B cell (primary cell): ENCODE measurements at regions not wholly inside any gene's neighbourhood (a gene's known extent, or its start where the extent isn't known, plus 50 kb on each side); places are given as distances from the start of the nearest gene placed in this dataset.

Experiments
- ATAC-seq: fragments of 200-7000 bp; cut with Tn5 transposase; one replicate; pipeline ENCODE4 v1.10.0; 2021; ENCODE audit warnings: low read depth, mild to moderate bottlenecking, moderate number of reproducible peaks, moderate library complexity
- CTCF ChIA-PET: fragments of 350-600 bp; sonication (Branson Sonifier 250); formaldehyde crosslinking; loops from one replicate; lab custom pipeline; 2021; ENCODE audit warnings: antibody characterized with exemption, inconsistent platforms; lab: Charles Lee
- POLR2A ChIA-PET: fragments of 350-600 bp; sonication (Branson Sonifier 250); formaldehyde crosslinking; loops from one replicate; lab custom pipeline; 2021; ENCODE audit warnings: antibody characterized with exemption; lab: Charles Lee
- DNase-seq: peaks from one replicate; pipeline ENCODE4 v3.0.0; 2013
- H2AFZ ChIP-seq: 2 replicates; pipeline ENCODE4 v1.6.1; 2012; ENCODE audit warnings: mild to moderate bottlenecking, low read depth, low read length; ENCODE audit not compliant: insufficient read depth, poor library complexity, severe bottlenecking
- H3K27ac ChIP-seq, 2 donors: 1 replicate in 1 of 2; 2 replicates in 1 of 2; pipeline ENCODE4 v1.5.1; 2012 to 2013; ENCODE audit warnings: low read length in 2 of 2, mild to moderate bottlenecking in 2 of 2, moderate library complexity in 1 of 2
- H3K27me3 ChIP-seq, 4 experiments: fragments of 200-600 bp in 1 of 4; sonication (generic) in 1 of 4; replicated peaks in 1 of 4; 1 replicate in 2 of 4; 2 replicates in 2 of 4; pipeline versions ENCODE4 v1.6.1 to v1.7.0; 2013 to 2016; ENCODE audit warnings: low read length in 3 of 4, mild to moderate bottlenecking in 2 of 4, mixed read lengths in 1 of 4, moderate library complexity in 1 of 4; ENCODE audit not compliant: insufficient read depth in 4 of 4, control insufficient read depth in 3 of 4; ENCODE audit errors: control extremely low read depth in 1 of 4
- H3K36me3 ChIP-seq, 2 experiments: replicated peaks in 1 of 2; 1 replicate in 1 of 2; 2 replicates in 1 of 2; pipeline versions ENCODE4 v1.6.1 to v1.7.1; 2013; ENCODE audit warnings: low read length in 1 of 2; ENCODE audit not compliant: insufficient read depth in 2 of 2, control insufficient read depth in 1 of 2; ENCODE audit errors: control extremely low read depth in 1 of 2, extremely low read depth in 1 of 2
- H3K4me1 ChIP-seq, 2 donors: fragments of 200-600 bp in 1 of 2; sonication (generic) in 1 of 2; 1 replicate in 1 of 2; 2 replicates in 1 of 2; pipeline versions ENCODE4 v1.5.1 to v1.6.1; 2013 to 2017; ENCODE audit warnings: low read length in 2 of 2; ENCODE audit not compliant: control insufficient read depth in 2 of 2, insufficient read depth in 2 of 2
- H3K4me2 ChIP-seq: replicated peaks from 2 replicates; pipeline ENCODE3; 2012; ENCODE audit warnings: mild to moderate bottlenecking, low read depth, low read length; ENCODE audit not compliant: poor library complexity, severe bottlenecking
- H3K4me3 ChIP-seq, 5 experiments: fragments of 200-600 bp in 1 of 5; sonication (generic) in 1 of 5; 1 replicate in 3 of 5; 2 replicates in 2 of 5; pipeline versions ENCODE4 v1.5.1 to v1.7.0; 2011 to 2016; ENCODE audit warnings: low read length in 4 of 5, mild to moderate bottlenecking in 4 of 5, low read depth in 2 of 5, control low read depth in 1 of 5, moderate library complexity in 1 of 5; ENCODE audit not compliant: insufficient read depth in 1 of 5; ENCODE audit errors: control extremely low read depth in 1 of 5, extremely low read depth in 1 of 5
- H3K79me2 ChIP-seq: fragments of 200-600 bp; sonication (generic); one replicate; pipeline ENCODE4 v1.6.0; 2016; ENCODE audit warnings: low read length; ENCODE audit not compliant: control insufficient read depth, insufficient read depth
- H3K9ac ChIP-seq: fragments of 200-600 bp; sonication (generic); 2 replicates; pipeline ENCODE4 v1.6.1; 2017; ENCODE audit warnings: mild to moderate bottlenecking, low read length, moderate library complexity
- H3K9me3 ChIP-seq, 3 donors: one replicate each; pipeline versions ENCODE4 v1.6.1 to v1.7.1; 2013; ENCODE audit warnings: low read length in 2 of 3; ENCODE audit not compliant: control insufficient read depth in 2 of 3, insufficient read depth in 1 of 3; ENCODE audit errors: control extremely low read depth in 1 of 3
- H4K20me1 ChIP-seq: 2 replicates; pipeline ENCODE4 v1.6.0; 2012; ENCODE audit warnings: mild to moderate bottlenecking, low read length; ENCODE audit not compliant: insufficient read depth, control insufficient read depth, poor library complexity, severe bottlenecking
- H3K27ac Mint-ChIP-seq: one replicate; pipeline ENCODE4 v1.8.0; 2021; ENCODE audit warnings: mixed read lengths
- H3K27me3 Mint-ChIP-seq: one replicate; pipeline ENCODE4 v1.8.0; 2021; ENCODE audit warnings: mixed read lengths
- H3K4me1 Mint-ChIP-seq: one replicate; pipeline ENCODE4 v1.8.0; 2021; ENCODE audit warnings: mixed read lengths
- H3K4me3 Mint-ChIP-seq: one replicate; pipeline ENCODE4 v1.8.0; 2021; ENCODE audit warnings: mixed read lengths
- H3K9me3 Mint-ChIP-seq: one replicate; pipeline ENCODE4 v1.8.0; 2022; ENCODE audit warnings: mixed read lengths; ENCODE audit not compliant: insufficient read depth
- CTCF ChIP-seq: fragments of 200-600 bp; IDR thresholded peaks from one replicate; pipeline ENCODE4 v1.8.0; 2022; ENCODE audit warnings: antibody characterized with exemption, mild to moderate bottlenecking
- EZH2 ChIP-seq: IDR thresholded peaks from 2 replicates; pipeline ENCODE4 v1.6.1; 2012; ENCODE audit warnings: borderline replicate concordance, low read depth, mild to moderate bottlenecking, moderate library complexity, low read length; ENCODE audit not compliant: insufficient read depth, poor library complexity, severe bottlenecking
- WGBS: methylation state at CpG from one replicate; pipeline ENCODE4 v1.1.5; 2013; ENCODE audit warnings: missing lambda C conversion rate; ENCODE audit not compliant: insufficient coverage; 5-methylcytosine and 5-hydroxymethylcytosine counted together
- intact Hi-C: fragments of 100-400 bp; cut with micrococcal nuclease; formaldehyde crosslinking; loops from one replicate; pipeline ENCODE4 v1.10.0; 2022

- Histone ChIP-seq H3K9ac (no peak overlapping the region), H3K4me2 (no peak overlapping the region), H3K4me3 (no peak overlapping the region), H3K36me3 (no peaks in the 10 kb centered on the region), H3K79me2 (no peaks in the 10 kb centered on the region), H4K20me1 (no peaks in the 10 kb centered on the region), H3K27me3 (no peaks in the 10 kb centered on the region), H3K4me1 (no peaks in the 10 kb centered on the region), H3K27ac (no peak overlapping the region), H2AFZ (no peak overlapping the region), H3K9me3 (no peaks in the 10 kb centered on the region)
- ATAC-seq (no peak), DNase-seq (no peak)
- Mint-ChIP-seq H3K9me3 (no peaks in the 10 kb centered on the region), H3K4me1 (no peaks in the 10 kb centered on the region), H3K4me3 (no peak overlapping the region), H3K27me3 (no peaks in the 10 kb centered on the region), H3K27ac (no peak overlapping the region)
- POLR2A ChIA-PET: no interaction called here
- CTCF ChIA-PET: no interaction called here
- no peak for TF ChIP-seq CTCF
- TF ChIP-seq EZH2: no peak
- intact Hi-C loops: no loop called here
Observed at GRCh38 chr14:38527502-38527878, 271.6 kb upstream of the CLEC14A start.

DNA sequence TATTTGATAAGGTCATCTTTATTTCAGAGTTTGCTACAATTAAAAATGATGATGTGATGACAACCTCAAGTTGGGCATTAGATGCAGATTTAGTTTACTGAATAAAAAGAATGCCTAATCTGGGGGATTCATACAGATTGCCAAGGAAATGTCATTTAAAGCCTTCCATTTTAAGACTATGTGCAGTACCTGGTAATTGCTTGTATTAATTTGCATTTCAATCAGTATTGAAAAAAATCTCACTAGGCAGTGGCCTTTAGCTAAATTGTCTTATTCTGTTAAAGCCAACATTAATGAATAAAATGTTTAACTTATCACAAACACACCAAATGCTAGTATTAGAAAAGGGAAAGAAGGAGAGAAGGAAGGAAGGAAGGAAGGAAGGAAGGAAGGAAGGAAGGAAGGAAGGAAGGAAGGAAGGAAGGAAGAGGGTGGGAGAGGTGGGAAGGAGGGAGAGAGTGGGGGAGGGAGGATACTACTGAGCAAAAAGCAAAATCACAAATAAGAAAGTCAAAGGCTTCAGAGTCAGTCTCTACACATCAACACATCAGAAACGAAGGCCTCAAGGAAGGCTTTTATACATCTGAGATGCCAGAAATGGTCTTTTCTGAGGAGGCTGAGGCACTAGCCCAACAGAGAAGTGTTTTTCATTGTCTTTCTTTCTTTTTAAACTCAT lies 271.1 kb upstream of the CLEC14A start:
- Histone ChIP-seq H3K79me2 (no peaks in the 10 kb centered on the region), H3K4me2 (no peak overlapping the region), H3K4me1 (no peaks in the 10 kb centered on the region), H3K9me3 (no peaks in the 10 kb centered on the region), H3K9ac (no peak overlapping the region), H4K20me1 (no peaks in the 10 kb centered on the region), H3K27me3 (no peaks in the 10 kb centered on the region), H3K4me3 (no peak overlapping the region), H3K27ac (no peak overlapping the region), H3K36me3 (no peaks in the 10 kb centered on the region), H2AFZ (no peak overlapping the region)
- H3K27ac Mint-ChIP-seq: no peak overlapping the region
- no CpG with 5 or more reads among the region's 1 CpG for WGBS
- ATAC-seq (no peak), DNase-seq (no peak)
- no peaks in the 10 kb centered on the region for H3K27me3 Mint-ChIP-seq
- no peaks in the 10 kb centered on the region for H3K9me3 Mint-ChIP-seq
- POLR2A ChIA-PET: no interaction called here
- CTCF ChIA-PET: no interaction called here
- intact Hi-C loops: no loop called here
- no peak overlapping the region for H3K4me3 Mint-ChIP-seq
- no peaks in the 10 kb centered on the region for H3K4me1 Mint-ChIP-seq
- TF ChIP-seq EZH2 (no peak), CTCF (no peak)
